K562 (cell line): ENCODE measurements at regions not wholly inside any gene's neighbourhood (a gene's known extent, or its start where the extent isn't known, plus 50 kb on each side); places are given as distances from the start of the nearest gene placed in this dataset.

ENCODE experiments used
- CTBP1 ChIP-seq: fragments of 450-650 bp; IDR thresholded peaks from 2 replicates; pipeline ENCODE4 v1.6.1; 2016; ENCODE audit warnings: borderline replicate concordance
- GABPA ChIP-seq: fragments of 200-800 bp; sonication (Bioruptor generic); conservative IDR thresholded peaks from 2 replicates; pipeline ENCODE4 v1.6.1; 2016; ENCODE audit warnings: low read depth, missing genetic modification characterization, missing compliant biosample characterization
- LCOR ChIP-seq: sonication (generic); formaldehyde crosslinking; IDR thresholded peaks from 2 replicates; pipeline ENCODE4 v1.8.0; 2022; ENCODE audit warnings: mild to moderate bottlenecking, missing genetic modification reagents
- MXD1 ChIP-seq: fragments of 250-450 bp; sonication (Bioruptor Pico); IDR thresholded peaks from 2 replicates; pipeline ENCODE4 v1.8.0; 2021; ENCODE audit warnings: borderline replicate concordance, mild to moderate bottlenecking, moderate library complexity; ENCODE audit not compliant: poor library complexity, severe bottlenecking
- RREB1 ChIP-seq: fragments of 250-450 bp; sonication (Bioruptor Pico); IDR thresholded peaks from 2 replicates; pipeline ENCODE4 v1.4.0; 2020
- SMARCA5 ChIP-seq: fragments of 450-650 bp; IDR thresholded peaks from 2 replicates; pipeline ENCODE4 v1.6.1; 2016
- STAT5B ChIP-seq: fragments of 250-450 bp; sonication (Bioruptor Pico); IDR thresholded peaks from 2 replicates; pipeline ENCODE4 v1.8.0; 2021; ENCODE audit warnings: mild to moderate bottlenecking, inconsistent platforms
- XRCC5 ChIP-seq: fragments of 200-400 bp; formaldehyde crosslinking; IDR thresholded peaks from 2 replicates; pipeline ENCODE4 v1.6.1; 2017; ENCODE audit warnings: low read depth, mild to moderate bottlenecking, low read length
- ZBTB7A ChIP-seq: IDR thresholded peaks from 2 replicates; pipeline ENCODE4 v1.6.1; 2011; ENCODE audit warnings: low read depth, mild to moderate bottlenecking, low read length, moderate library complexity, borderline replicate concordance; ENCODE audit not compliant: control insufficient read depth
- ZNF124 ChIP-seq: sonication (generic); formaldehyde crosslinking; IDR thresholded peaks from 2 replicates; pipeline ENCODE4 v1.8.1; 2022; ENCODE audit warnings: missing genetic modification reagents
- ZNF398 ChIP-seq: fragments of 250-450 bp; sonication (Bioruptor Pico); IDR thresholded peaks from 2 replicates; pipeline ENCODE4 v1.8.0; 2021; ENCODE audit warnings: moderate library complexity, mild to moderate bottlenecking, inconsistent platforms
- ZNF764 ChIP-seq: fragments of 250-450 bp; sonication (Bioruptor Pico); IDR thresholded peaks from 2 replicates; pipeline ENCODE4 v1.4.0; 2020; ENCODE audit warnings: low read depth, mild to moderate bottlenecking, moderate library complexity

- TF ChIP-seq CTBP1 = no peak
- TF ChIP-seq SMARCA5 = no peak
- no peak for TF ChIP-seq ZBTB7A
- no peak for TF ChIP-seq RREB1 (CRISPR knock-in tag)
- no peak for TF ChIP-seq STAT5B (CRISPR knock-in tag)
- TF ChIP-seq GABPA (tag) = no peak
- TF ChIP-seq XRCC5 = no peak
- no peak for TF ChIP-seq ZNF124 (CRISPR knock-in tag)
- TF ChIP-seq ZNF398 (CRISPR knock-in tag) = no peak
- no peak for TF ChIP-seq ZNF764 (CRISPR knock-in tag)
- no peak for TF ChIP-seq MXD1 (CRISPR knock-in tag)
- no peak for TF ChIP-seq LCOR
These were observed 76.0 kb downstream of the ACTL7B start (continued) for GRCh38 chr9:108779551-108780325.
